Liver (tissue), 3 donors: ENCODE measurements at regions not wholly inside any gene's neighbourhood (a gene's known extent, or its start where the extent isn't known, plus 50 kb on each side); places are given as distances from the start of the nearest gene placed in this dataset.

Source experiments
- CTCF ChIP-seq: fragments of 150-350 bp; IDR thresholded peaks from 2 replicates; pipeline ENCODE4 v1.5.1; 2017; ENCODE audit warnings: improper control_type of control experiment, low read depth, low read length; ENCODE audit not compliant: missing input control
- EGR1 ChIP-seq, 2 donors: IDR thresholded peaks; 2 replicates each; pipeline ENCODE4 v1.6.1; 2016 to 2018; ENCODE audit warnings: antibody characterized with exemption in 2 of 2, low read depth in 2 of 2
- HNF4G ChIP-seq: IDR thresholded peaks from 2 replicates; pipeline ENCODE4 v1.6.1; 2016; ENCODE audit warnings: antibody characterized with exemption
- JUND ChIP-seq, 2 donors: IDR thresholded peaks; 2 replicates each; pipeline ENCODE4 v1.6.1; 2016; ENCODE audit warnings: antibody characterized with exemption in 2 of 2
- RAD21 ChIP-seq, 2 donors: IDR thresholded peaks; 2 replicates each; pipeline ENCODE4 v1.6.1; 2016; ENCODE audit warnings: antibody characterized with exemption in 2 of 2, mild to moderate bottlenecking in 2 of 2
- REST ChIP-seq: IDR thresholded peaks from 2 replicates; pipeline ENCODE4 v1.6.1; 2016; ENCODE audit warnings: antibody characterized with exemption, mild to moderate bottlenecking
- SP1 ChIP-seq: IDR thresholded peaks from 2 replicates; pipeline ENCODE4 v1.6.1; 2018; ENCODE audit warnings: antibody characterized with exemption, mild to moderate bottlenecking
- TAF1 ChIP-seq: conservative IDR thresholded peaks from 2 replicates; pipeline ENCODE4 v1.6.1; 2016; ENCODE audit warnings: antibody characterized with exemption, mild to moderate bottlenecking
- TF ChIP-seq, protein P1 (sequence below): IDR thresholded peaks from 2 replicates; pipeline ENCODE4 v1.6.1; 2016; ENCODE audit warnings: antibody characterized with exemption
- TF ChIP-seq, protein P2 (sequence below): IDR thresholded peaks from 2 replicates; pipeline ENCODE4 v1.6.1; 2016; ENCODE audit warnings: antibody characterized with exemption
- donor health status: healthy.
- donor health status: healthy.

- TF ChIP-seq CTCF (no peak), SP1 (no peak), TAF1 (no peak), RAD21 (IDR thresholded peaks at IDR 0.05) (no peak), EGR1 (IDR thresholded peaks at IDR 0.05; ENCODE audit: low read depth in 2 of 2) (no peak), HNF4G (no peak), REST (no peak), JUND (IDR thresholded peaks at IDR 0.05) (no peak)
- TF ChIP-seq, protein P1, sequence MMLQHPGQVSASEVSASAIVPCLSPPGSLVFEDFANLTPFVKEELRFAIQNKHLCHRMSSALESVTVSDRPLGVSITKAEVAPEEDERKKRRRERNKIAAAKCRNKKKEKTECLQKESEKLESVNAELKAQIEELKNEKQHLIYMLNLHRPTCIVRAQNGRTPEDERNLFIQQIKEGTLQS = no peak
- TF ChIP-seq, protein P2, sequence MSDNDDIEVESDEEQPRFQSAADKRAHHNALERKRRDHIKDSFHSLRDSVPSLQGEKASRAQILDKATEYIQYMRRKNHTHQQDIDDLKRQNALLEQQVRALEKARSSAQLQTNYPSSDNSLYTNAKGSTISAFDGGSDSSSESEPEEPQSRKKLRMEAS = no peak
These were observed 91.6 kb upstream of the CHODL start for GRCh38 chr21:18153063-18153462.
